ENCODE measurements at regions not wholly inside any gene's neighbourhood (a gene's known extent, or its start where the extent isn't known, plus 50 kb on each side); places are given as distances from the start of the nearest gene placed in this dataset.

GRCh38 chr10:128326851-128327250 is 200.6 kb upstream of the MKI67 start:
- Histone ChIP-seq H4K20me1 (ENCODE audit: insufficient read depth) (no peaks in the 10 kb centered on the region), H3K9me3 (ENCODE audit: control insufficient read depth in 1 of 2, insufficient read depth in 1 of 2, low read depth in 1 of 2, low read length in 2 of 2) (no peaks in the 10 kb centered on the region), H3K27ac (ENCODE audit: low read depth, low read length) (no peak overlapping the region), H3K4me2 (ENCODE audit: low read length) (no peak overlapping the region), H3K4me3 (replicated peaks in 1 of 2; ENCODE audit: low read depth in 1 of 2, low read length in 2 of 2) (no peak overlapping the region), H3K4me1 (ENCODE audit: control insufficient read depth in 1 of 2, insufficient read depth in 2 of 2, low read length in 2 of 2) (no peaks in the 10 kb centered on the region), H3K79me2 (ENCODE audit: insufficient read depth, low read length) (no peaks in the 10 kb centered on the region), H2AFZ (ENCODE audit: low read depth, low read length, poor library complexity, severe bottlenecking) (no peak overlapping the region), H3K27me3 (ENCODE audit: insufficient read depth, low read length) (peaks cover 42% of the 10 kb centered on the region; the same call in 1 of the 2 replicates), H3K36me3 (ENCODE audit: control insufficient read depth in 1 of 2, insufficient read depth in 2 of 2, low read length in 2 of 2) (no peaks in the 10 kb centered on the region), H3K9me2 (ENCODE audit: insufficient read depth) (no peaks in the 10 kb centered on the region), H3K9ac (ENCODE audit: low read length) (no peak overlapping the region)
- DNase-seq (ENCODE audit: low read depth, low spot score) (no peak), ATAC-seq (no peak)
- intact Hi-C loops (cut with micrococcal nuclease) = no loop called here
- ChIA-PET RAD21 (ENCODE audit: low non-redundant PET in 1 of 2, low total read pairs in 2 of 2, uncharacterized antibody in 2 of 2, unreplicated experiment in 2 of 2) (no interaction called here), POLR2A (no interaction called here), CTCF (no interaction called here)
- no TSS peak for BruUV-seq (replicated peaks)
- TF ChIP-seq EZH2phosphoT487 (IDR thresholded peaks at IDR 0.05; ENCODE audit: borderline replicate concordance) (no peak), EGR1 (IDR thresholded peaks at IDR 0.05; ENCODE audit: low read depth) (no peak), YY1 (IDR thresholded peaks at IDR 0.05; ENCODE audit: extremely low read depth, insufficient replicate concordance, low read depth, low read length) (no peak), SIN3A (IDR thresholded peaks at IDR 0.05; ENCODE audit: low read depth) (no peak), CEBPB (IDR thresholded peaks at IDR 0.05; ENCODE audit: low read depth) (no peak), TCF7L2 (IDR thresholded peaks at IDR 0.05; ENCODE audit: borderline replicate concordance, extremely low read depth, insufficient read depth, insufficient read length) (no peak), REST (IDR thresholded peaks at IDR 0.05; ENCODE audit: low read depth) (no peak), ZNF274 (IDR thresholded peaks at IDR 0.05; ENCODE audit: low read depth, low read length) (no peak), JUND (IDR thresholded peaks at IDR 0.05) (no peak), ZFX (IDR thresholded peaks at IDR 0.05) (no peak), POLR2A (IDR thresholded peaks at IDR 0.05; ENCODE audit: borderline replicate concordance, extremely low read depth, insufficient read depth, insufficient read length) (no peak), FOSL1 (IDR thresholded peaks at IDR 0.05; ENCODE audit: low read depth) (no peak)
